ENCODE measurements at regions not wholly inside any gene's neighbourhood (a gene's known extent, or its start where the extent isn't known, plus 50 kb on each side); places are given as distances from the start of the nearest gene placed in this dataset.

- no peak for DNase-seq (ENCODE audit: extremely low read depth, insufficient read length)
- TF ChIP-seq CTCF (IDR thresholded peaks at IDR 0.05; ENCODE audit: insufficient read depth, low read length, poor library complexity, severe bottlenecking) = no peak
- no peak overlapping the region for H3K4me3 ChIP-seq (replicated peaks; ENCODE audit: low read depth, low read length)
- H3K27me3 ChIP-seq (replicated peaks; ENCODE audit: control insufficient read depth, insufficient read depth, low read length) = no peaks in the 10 kb centered on the region; the same call in 1 of the 2 replicates
- H3K36me3 ChIP-seq (ENCODE audit: control insufficient read depth, insufficient read depth, low read length) = no peaks in the 10 kb centered on the region
Observed at GRCh38 chr10:29157321-29157720, 131.5 kb upstream of the LYZL1 start.

- Histone ChIP-seq H3K4me3 (replicated peaks; ENCODE audit: low read depth, low read length) (no peak overlapping the region), H3K27me3 (replicated peaks; ENCODE audit: control insufficient read depth, insufficient read depth, low read length) (no peaks in the 10 kb centered on the region; the same call in 1 of the 2 replicates), H3K36me3 (ENCODE audit: control insufficient read depth, insufficient read depth, low read length) (no peaks in the 10 kb centered on the region)
- no peak for TF ChIP-seq CTCF (IDR thresholded peaks at IDR 0.05; ENCODE audit: insufficient read depth, low read length, poor library complexity, severe bottlenecking)
- no peak for DNase-seq (ENCODE audit: extremely low read depth, insufficient read length)
Observed at GRCh38 chr10:29158066-29158465, 130.8 kb upstream of the LYZL1 start.

DNA sequence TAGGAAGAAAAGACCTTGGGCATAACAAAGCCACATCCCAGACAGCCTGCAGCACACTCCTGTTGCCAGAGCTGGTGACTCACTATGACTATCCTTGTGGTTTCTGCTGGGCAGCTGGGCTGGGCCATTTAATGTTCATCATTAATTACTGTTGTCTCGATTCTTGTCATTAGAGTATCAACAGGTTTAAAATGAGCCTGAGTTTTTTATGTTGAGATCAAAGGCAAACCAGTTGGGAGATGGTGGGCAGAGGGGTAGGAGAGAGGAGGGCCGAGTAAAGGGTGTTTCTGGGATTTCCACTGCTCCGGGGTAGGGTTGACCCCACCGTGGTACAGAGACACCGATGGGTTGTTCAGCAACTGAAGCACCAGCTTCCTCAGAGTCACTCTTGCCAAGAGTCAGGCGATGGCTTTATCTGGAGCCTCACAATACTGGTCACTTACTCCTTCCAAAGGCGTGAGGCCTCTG, 128.7 kb upstream of the LYZL1 start:
- Histone ChIP-seq H3K4me3 (replicated peaks; ENCODE audit: low read depth, low read length) (no peak overlapping the region), H3K27me3 (replicated peaks; ENCODE audit: control insufficient read depth, insufficient read depth, low read length) (no peaks in the 10 kb centered on the region), H3K36me3 (ENCODE audit: control insufficient read depth, insufficient read depth, low read length) (no peaks in the 10 kb centered on the region)
- DNase-seq (ENCODE audit: extremely low read depth, insufficient read length) = no peak
- TF ChIP-seq CTCF (IDR thresholded peaks at IDR 0.05; ENCODE audit: insufficient read depth, low read length, poor library complexity, severe bottlenecking) = no peak

DNA sequence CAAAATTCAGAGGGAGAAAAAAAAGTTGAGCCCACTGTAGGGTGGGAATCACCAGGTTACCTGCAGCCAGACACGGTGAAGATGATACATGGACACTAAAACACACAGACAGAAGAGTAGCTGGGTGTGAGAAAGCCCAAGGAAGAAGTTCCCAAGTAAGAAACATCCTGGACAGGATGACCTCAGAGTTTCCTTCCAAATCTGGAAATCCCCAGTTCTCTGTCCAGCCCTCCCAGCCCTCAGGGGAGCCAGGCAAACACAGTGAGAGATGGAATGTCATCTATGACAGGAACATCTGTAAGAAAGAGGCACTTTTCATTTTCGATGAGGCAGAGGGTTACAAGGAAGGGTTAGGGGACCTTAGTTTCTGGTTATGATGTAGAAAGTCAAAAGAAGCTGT, 125.1 kb upstream of the LYZL1 start:
- TF ChIP-seq CTCF (IDR thresholded peaks at IDR 0.05; ENCODE audit: insufficient read depth, low read length, poor library complexity, severe bottlenecking) = no peak
- H3K27me3 ChIP-seq (replicated peaks; ENCODE audit: control insufficient read depth, insufficient read depth, low read length) = no peaks in the 10 kb centered on the region
- H3K36me3 ChIP-seq (ENCODE audit: control insufficient read depth, insufficient read depth, low read length) = no peaks in the 10 kb centered on the region

GRCh38 chr10:29166713-29167112, 122.2 kb upstream of the LYZL1 start:
- Histone ChIP-seq H3K27me3 (replicated peaks; ENCODE audit: control insufficient read depth, insufficient read depth, low read length) (no peaks in the 10 kb centered on the region), H3K36me3 (ENCODE audit: control insufficient read depth, insufficient read depth, low read length) (no peaks in the 10 kb centered on the region), H3K4me3 (replicated peaks; ENCODE audit: low read depth, low read length) (no peak overlapping the region)
- no peak for DNase-seq (ENCODE audit: extremely low read depth, insufficient read length)
- no peak for TF ChIP-seq CTCF (IDR thresholded peaks at IDR 0.05; ENCODE audit: insufficient read depth, low read length, poor library complexity, severe bottlenecking)

More for the DNA sequence above, 125.1 kb upstream of the LYZL1 start:
- DNase-seq (ENCODE audit: extremely low read depth, insufficient read length) = no peak
- no peak overlapping the region for H3K4me3 ChIP-seq (replicated peaks; ENCODE audit: low read depth, low read length)

DNA sequence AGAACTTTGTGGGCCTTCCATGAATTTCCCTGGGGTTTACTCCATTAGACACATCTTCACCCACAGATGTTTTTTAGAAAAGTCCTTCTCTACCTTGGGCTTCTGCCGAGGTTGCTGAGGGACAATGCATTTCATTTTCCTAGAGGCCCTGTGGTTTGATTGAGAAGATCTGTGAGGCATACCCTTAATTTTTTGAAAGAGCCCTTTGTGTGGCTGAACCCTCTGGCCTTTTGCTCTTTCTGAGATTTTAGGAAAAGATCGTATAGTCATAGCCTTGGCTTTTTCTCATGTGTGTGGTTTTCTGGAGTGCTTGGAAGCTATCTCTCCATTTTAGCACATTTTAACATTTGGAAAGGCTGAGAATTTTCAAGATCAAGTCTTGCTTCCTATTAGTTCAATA, 119.8 kb upstream of the LYZL1 start:
- Histone ChIP-seq H3K4me3 (replicated peaks; ENCODE audit: low read depth, low read length) (no peak overlapping the region), H3K27me3 (replicated peaks; ENCODE audit: control insufficient read depth, insufficient read depth, low read length) (no peaks in the 10 kb centered on the region), H3K36me3 (ENCODE audit: control insufficient read depth, insufficient read depth, low read length) (no peaks in the 10 kb centered on the region)
- TF ChIP-seq CTCF (IDR thresholded peaks at IDR 0.05; ENCODE audit: insufficient read depth, low read length, poor library complexity, severe bottlenecking) = no peak
- no peak for DNase-seq (ENCODE audit: extremely low read depth, insufficient read length)

Data from GM06990 (cell line).